Choroid plexus epithelial cell (primary cell): ENCODE measurements at regions not wholly inside any gene's neighbourhood (a gene's known extent, or its start where the extent isn't known, plus 50 kb on each side); places are given as distances from the start of the nearest gene placed in this dataset.

Experiments used
- DNase-seq: peaks from one replicate; pipeline ENCODE4 v3.0.0-alpha.2; 2010; ENCODE audit warnings: low read depth
- H3K4me3 ChIP-seq: 2 replicates; pipeline ENCODE4 v1.5.1; 2011; ENCODE audit warnings: low read depth, mild to moderate bottlenecking, control low read depth, low read length, moderate library complexity
- TF ChIP-seq, protein P1 (sequence below): conservative IDR thresholded peaks from 2 replicates; pipeline ENCODE4 v1.5.1; 2011; ENCODE audit warnings: low read depth, mild to moderate bottlenecking, control low read depth, inconsistent platforms, low read length, moderate library complexity

DNA sequence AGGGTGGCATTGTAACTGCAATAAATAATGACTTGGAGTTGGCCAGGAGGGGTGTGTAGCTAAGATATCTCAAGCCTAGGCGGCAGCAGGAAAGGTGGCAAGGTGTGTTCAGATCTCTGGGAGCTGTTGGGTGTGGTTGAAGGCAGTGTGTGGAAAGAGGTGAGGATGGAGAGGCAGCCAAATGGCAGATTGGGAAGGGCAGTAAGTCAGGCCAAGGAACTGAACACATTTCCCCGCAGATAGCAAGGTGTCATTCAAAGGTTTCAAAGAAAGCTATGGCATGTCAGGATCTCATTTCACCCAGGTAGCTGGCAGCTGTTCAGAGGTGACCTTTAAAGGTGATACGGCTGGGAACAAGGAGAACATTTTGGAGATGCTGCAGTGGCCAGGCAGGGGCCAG is 586.0 kb upstream of the MGMT start:
- DNase-seq = no peak
- H3K4me3 ChIP-seq = no peak overlapping the region
- TF ChIP-seq, protein P1, sequence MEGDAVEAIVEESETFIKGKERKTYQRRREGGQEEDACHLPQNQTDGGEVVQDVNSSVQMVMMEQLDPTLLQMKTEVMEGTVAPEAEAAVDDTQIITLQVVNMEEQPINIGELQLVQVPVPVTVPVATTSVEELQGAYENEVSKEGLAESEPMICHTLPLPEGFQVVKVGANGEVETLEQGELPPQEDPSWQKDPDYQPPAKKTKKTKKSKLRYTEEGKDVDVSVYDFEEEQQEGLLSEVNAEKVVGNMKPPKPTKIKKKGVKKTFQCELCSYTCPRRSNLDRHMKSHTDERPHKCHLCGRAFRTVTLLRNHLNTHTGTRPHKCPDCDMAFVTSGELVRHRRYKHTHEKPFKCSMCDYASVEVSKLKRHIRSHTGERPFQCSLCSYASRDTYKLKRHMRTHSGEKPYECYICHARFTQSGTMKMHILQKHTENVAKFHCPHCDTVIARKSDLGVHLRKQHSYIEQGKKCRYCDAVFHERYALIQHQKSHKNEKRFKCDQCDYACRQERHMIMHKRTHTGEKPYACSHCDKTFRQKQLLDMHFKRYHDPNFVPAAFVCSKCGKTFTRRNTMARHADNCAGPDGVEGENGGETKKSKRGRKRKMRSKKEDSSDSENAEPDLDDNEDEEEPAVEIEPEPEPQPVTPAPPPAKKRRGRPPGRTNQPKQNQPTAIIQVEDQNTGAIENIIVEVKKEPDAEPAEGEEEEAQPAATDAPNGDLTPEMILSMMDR = no peak

DNA sequence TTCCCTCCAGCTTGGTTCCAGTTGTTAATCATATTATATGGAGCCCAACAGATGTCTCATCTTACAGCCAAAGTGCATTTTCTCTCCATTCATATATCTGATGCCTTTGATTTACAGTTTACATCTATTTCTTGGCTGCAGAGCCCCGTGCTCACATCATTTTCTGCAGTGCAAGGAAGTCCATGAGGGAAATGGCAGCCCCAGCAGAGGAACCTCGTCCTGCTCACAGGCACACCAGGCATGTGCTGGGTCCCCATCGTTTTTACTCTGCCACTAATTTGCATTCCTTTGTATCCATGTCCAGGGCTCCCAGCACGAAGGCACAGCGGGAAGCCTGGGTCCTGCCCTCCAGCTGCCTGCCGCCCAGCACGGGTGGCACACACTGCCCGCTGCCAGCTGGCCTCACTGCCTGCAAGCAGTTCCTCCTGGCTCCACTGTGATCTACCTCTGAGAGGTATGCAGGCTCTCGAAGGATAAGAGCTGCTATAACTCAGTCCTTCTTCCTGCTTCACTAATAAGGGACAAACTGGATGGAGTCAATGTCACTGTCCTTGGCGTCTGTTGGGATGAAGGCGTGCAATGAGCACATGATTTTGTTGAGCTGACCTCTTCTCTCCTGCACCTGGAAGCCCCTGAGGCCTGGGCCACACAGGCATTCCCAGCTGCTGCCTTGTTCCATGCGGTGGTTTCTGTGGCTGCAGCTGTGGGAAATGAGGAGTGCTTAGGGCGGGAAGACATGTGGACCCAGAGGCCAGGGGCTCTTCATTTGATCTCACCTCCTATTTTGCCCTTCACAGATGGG is 583.6 kb upstream of the MGMT start:
- no peak for DNase-seq
- no peak overlapping the region for H3K4me3 ChIP-seq
- TF ChIP-seq, protein P1 = no peak

DNA sequence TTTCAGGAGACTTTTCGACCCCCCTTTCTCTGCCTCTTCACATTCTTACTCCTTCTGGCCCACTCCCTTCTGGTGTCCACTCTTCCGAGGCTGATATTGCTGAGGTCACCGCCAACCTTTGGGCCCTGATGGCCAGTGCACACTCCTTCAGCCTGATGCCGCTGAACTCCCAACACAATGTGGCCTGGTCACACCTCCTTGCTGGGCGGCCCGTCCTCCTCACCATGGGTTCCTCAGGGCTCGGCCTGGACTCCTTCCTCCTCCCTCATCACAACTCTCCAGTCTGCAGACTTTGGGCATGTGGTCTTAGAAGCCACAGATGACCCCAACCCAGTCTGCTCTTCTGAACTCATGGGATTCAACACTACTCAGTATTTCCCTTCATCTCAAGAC is 583.0 kb upstream of the MGMT start:
- TF ChIP-seq, protein P1 = no peak
- DNase-seq = no peak
- H3K4me3 ChIP-seq = no peak overlapping the region

DNA sequence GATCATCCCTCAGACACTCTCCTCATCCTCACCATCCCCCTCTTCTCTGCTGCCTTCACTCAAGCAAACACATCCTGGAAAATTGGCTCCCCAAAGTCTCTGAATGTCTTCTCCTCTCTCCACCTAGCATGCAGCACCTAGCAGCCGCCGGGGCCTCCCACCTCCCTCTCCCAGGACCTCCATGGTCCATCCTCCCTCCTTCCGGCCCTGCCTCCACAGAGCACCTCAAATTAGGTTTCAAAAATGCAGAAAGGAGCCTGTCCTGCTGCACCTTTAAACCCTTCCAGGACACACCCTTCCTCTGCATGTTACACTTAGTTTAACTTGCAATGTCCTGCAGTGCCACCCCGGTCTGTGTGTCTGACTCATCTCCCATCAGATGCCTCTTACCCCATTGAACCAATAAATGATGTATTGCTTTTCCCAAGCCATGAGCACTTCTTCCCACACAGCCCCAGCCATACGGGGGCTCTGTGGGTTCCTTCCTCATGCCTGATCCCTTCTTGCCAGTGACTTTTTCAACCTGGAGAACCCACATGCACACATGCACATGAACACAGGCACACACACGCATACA is 582.5 kb upstream of the MGMT start:
- TF ChIP-seq, protein P1 = no peak
- H3K4me3 ChIP-seq = no peak overlapping the region
- DNase-seq = no peak

DNA sequence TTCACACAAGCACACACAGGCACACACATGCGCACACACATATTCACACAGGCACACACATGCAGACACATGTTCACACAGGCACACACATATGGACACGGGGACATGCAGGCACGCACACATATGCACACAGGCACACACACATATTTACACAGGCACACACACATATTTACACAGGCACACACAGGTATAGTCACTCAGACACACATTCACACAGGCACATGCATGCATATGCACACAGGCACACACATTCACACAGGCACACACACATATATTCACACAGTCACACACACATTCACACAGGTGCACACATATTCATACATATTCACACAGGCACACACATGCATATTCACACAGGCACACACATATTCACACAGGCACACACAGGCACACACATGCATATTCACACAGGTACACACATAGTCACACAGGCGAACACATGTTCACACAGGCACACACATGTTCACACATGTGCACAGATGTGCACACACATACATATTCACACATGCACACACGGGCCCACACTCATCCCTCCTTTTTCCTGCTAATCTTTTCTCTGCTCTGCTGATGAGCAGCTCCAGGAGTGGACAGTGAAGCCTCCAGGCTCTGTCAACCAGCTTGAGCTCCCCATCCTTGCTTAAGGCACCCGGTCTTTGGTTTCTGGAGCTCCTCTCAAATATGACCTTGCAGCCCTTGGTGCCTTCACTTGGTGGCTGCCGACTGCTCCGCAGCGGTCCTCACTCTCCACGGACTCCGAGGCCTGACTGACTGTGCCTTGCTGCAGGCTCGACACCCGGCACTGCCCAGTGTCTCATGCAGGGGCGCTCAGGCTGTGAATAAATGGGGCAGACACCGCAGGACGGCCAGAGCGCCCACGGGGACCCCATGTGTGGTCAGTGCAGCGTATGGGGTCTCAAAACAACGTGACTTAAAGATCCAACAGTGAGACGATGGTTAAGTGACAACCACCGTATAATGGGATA is 581.2 kb upstream of the MGMT start:
- DNase-seq = no peak
- TF ChIP-seq, protein P1 = no peak
- no peak overlapping the region for H3K4me3 ChIP-seq

DNA sequence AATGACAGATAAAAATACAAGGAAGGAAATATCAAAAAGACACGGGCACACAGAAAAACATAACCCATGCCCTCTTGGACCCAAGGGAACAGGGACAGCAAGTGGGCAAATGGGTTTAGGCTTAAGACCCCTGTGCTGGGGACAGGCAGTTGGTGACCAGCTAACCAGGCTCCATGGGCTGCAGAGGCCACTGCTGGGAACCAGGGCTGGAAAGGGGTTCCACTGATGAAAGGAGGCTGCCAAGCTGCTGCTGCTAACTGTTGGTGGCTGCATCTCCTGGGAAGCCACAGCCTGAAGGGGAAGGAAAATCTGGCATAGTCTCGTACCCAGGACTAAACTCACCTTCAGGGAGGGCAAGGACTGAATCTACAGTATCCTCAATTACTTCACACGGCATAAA is 579.2 kb upstream of the MGMT start:
- TF ChIP-seq, protein P1 = no peak
- DNase-seq = no peak
- no peak overlapping the region for H3K4me3 ChIP-seq
